SHP77 (cell line): ENCODE measurements at regions not wholly inside any gene's neighbourhood (a gene's known extent, or its start where the extent isn't known, plus 50 kb on each side); places are given as distances from the start of the nearest gene placed in this dataset.
"Not testable (repeated sequence)": the region's sequence is repeated elsewhere in the genome, so short reads cannot be mapped to it uniquely, and the experiment has no call there.

Experiments
- DNase-seq, 2 experiments: peaks; one replicate each; lab custom pipeline; 2025; lab: John Stamatoyannopoulos, UW

GRCh38 chr3:106881186-106881585 lies 496.1 kb upstream of the CCDC54 start:
- no peak for DNase-seq

GRCh38 chr3:106882297-106882696 lies 494.9 kb upstream of the CCDC54 start:
- no peak for DNase-seq

- no peak for DNase-seq
These were observed 471.2 kb upstream of the CCDC54 start for GRCh38 chr3:106906074-106906473.

- DNase-seq: no peak
These were observed 468.9 kb upstream of the CCDC54 start for GRCh38 chr3:106908181-106908938.

- no peak for DNase-seq
These were observed 464.0 kb upstream of the CCDC54 start for GRCh38 chr3:106913111-106913698.

GRCh38 chr3:106913966-106914365 lies 463.3 kb upstream of the CCDC54 start:
- no peak for DNase-seq

GRCh38 chr3:106920609-106921008 lies 456.6 kb upstream of the CCDC54 start:
- DNase-seq: no peak

- no peak for DNase-seq
These were observed 448.2 kb upstream of the CCDC54 start for GRCh38 chr3:106929081-106929480.

- DNase-seq: no peak
These were observed 447.2 kb upstream of the CCDC54 start for GRCh38 chr3:106930086-106930485.

GRCh38 chr3:106931904-106932303 lies 445.3 kb upstream of the CCDC54 start:
- no peak for DNase-seq

GRCh38 chr3:106936337-106936736 lies 440.9 kb upstream of the CCDC54 start:
- no peak for DNase-seq

- no peak for DNase-seq
These were observed 435.2 kb upstream of the CCDC54 start for GRCh38 chr3:106942051-106942450.

- no peak for DNase-seq
These were observed 434.2 kb upstream of the CCDC54 start for GRCh38 chr3:106943071-106943470.

GRCh38 chr3:106945435-106945834 lies 431.8 kb upstream of the CCDC54 start:
- no peak for DNase-seq

- no peak for DNase-seq
These were observed 430.4 kb upstream of the CCDC54 start for GRCh38 chr3:106946866-106947265.

- DNase-seq: no peak
These were observed 420.2 kb upstream of the CCDC54 start for GRCh38 chr3:106957029-106957428.

- DNase-seq: no peak
These were observed 414.2 kb upstream of the CCDC54 start for GRCh38 chr3:106962993-106963392.

GRCh38 chr3:106963442-106963841 lies 413.8 kb upstream of the CCDC54 start:
- no peak for DNase-seq

GRCh38 chr3:106965307-106965706 lies 411.9 kb upstream of the CCDC54 start:
- DNase-seq: no peak

GRCh38 chr3:106969596-106969995 lies 407.6 kb upstream of the CCDC54 start:
- no peak for DNase-seq

GRCh38 chr3:106981392-106981791 lies 395.8 kb upstream of the CCDC54 start:
- DNase-seq: no peak

- DNase-seq: no peak
These were observed 391.5 kb upstream of the CCDC54 start for GRCh38 chr3:106985721-106986120.

GRCh38 chr3:106998841-106999682 lies 378.2 kb upstream of the CCDC54 start:
- not testable (repeated sequence) for DNase-seq
